HG02973 (cell line): ENCODE measurements at regions not wholly inside any gene's neighbourhood (a gene's known extent, or its start where the extent isn't known, plus 50 kb on each side); places are given as distances from the start of the nearest gene placed in this dataset.
A peak's percentile ranks its signal among the peaks of the same experiment; 100 is the strongest.
"Not testable (repeated sequence)": the region's sequence is repeated elsewhere in the genome, so short reads cannot be mapped to it uniquely, and the experiment has no call there.

Source experiments
- ATAC-seq: cut with Tn5 transposase; IDR thresholded peaks from one replicate; pipeline ENCODE4 v1.9.1; 2021; ENCODE audit warnings: moderate library complexity; ENCODE audit not compliant: unreplicated experiment

DNA sequence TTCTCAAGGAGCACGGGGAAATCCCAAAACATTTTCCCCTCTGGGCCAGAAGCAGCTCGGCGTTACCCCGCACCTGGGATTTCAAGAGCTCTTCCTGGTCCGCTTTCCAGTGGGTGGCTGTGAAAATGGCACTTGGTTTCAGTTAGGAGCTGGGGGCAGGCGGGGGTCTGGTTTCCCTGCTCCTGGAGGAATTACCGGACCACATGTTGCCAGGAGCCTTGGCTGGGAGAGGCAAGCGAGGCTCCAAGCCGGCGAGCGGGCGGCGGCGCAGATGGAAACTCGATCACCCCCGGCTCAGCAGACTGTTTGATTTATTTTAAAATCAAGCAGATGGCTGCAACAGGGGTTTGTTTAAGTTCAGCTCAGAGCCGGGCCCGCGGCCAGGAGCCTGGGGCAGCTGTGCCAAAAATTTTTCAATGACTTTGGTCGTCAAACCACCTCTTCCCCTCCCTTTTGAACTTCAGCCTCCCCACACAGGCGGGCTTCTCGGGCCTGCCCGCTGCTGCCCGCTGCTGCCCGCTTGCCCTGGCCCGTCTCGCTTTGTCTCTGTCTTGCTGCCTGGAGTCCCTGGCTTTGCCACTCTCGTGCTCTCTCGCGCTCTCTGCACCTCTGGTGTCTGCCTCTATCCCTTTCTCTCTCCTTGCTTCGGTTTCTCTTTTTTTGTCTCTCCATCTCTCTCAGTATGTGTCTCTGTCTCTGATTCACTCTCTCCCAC is 108.0 kb upstream of the CIBAR2 start:
- no peak for ATAC-seq

DNA sequence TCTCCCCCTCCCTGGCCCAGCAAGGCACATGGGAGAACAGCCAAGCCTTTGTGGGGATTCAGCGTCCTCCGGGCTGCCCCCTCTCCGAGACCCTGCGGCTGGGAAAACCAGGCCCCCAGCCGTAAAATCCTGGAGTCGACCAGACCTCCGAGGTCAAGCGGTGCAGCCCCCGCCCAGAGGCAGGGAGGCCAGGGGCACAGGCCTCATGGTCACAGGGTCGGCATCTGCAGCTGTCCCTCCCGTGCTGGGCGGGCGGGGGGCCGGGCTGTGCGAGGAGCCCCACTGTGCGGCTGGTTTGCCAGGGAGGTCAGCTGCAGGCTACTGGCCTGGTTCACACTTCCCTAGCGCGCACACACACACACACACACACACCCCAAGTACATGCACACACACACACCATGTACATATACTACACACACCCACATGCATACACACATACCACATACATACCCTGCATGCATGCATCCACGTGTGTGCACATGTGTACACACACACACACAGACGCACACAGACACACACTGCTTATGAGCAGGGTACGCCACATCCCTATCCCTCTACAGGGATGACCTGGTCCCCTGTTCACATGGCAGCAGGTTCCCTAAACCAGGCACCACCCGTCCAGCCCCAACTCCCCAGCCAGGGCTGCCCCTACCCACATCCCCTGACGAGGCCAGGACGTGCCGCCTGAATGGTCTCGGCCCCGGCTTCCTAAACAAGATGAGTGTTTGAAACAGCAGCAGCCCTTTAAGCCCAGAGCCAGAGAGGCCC is 108.9 kb upstream of the CIBAR2 start:
- no peak for ATAC-seq

DNA sequence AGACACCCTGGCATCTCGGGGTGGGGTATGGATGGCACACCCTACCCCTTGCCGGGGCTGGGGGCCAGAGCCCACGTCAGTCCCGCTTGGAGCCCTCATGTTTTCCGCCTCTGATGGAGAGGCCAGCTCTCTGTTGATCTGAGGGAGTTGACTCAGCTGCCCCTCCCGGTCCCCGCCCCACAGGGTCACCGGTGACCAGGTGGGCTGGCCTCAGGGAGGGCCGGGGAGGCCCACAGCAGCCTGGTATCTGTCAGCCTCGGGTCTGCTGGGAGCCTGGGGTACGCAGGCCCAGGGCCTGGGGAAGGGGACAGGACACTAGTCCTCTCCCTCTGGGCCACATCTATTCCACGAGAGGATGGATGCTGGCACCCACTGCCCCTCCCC is 109.5 kb upstream of the CIBAR2 start:
- no peak for ATAC-seq

DNA sequence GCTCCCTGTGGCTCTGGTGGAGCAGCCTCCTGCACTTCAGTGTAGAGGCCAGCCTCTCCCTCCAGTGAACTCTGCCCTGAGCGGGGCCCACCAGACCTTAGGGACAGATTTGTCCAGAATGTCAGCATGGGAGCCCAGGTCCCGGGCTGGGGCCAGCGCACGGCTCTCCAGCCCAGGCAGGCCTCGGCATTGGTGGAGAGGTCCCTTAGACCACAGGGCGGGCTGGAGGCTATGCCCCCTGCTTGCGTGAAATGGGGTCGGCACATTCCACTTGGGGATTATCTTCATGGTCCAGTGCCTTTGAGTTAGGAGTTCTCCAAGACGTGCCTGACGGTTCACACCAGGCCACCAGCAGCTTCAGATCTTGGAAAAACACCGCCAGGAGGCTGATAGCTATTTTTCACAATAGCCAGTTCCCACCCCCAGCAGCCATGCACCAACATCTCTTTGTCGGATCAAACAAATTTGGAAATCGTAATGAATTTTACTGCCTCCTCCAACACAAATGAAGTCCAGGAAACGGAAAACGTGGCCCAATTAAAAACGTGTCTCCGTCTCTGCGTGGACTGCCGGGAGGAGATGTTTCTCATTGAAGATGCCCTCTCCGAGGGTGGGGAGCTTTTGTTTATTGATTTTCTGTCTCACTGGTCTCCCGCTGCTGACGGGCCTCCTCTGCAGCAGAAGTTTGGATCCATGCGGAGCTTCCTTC is 110.0 kb upstream of the CIBAR2 start:
- ATAC-seq, result no peak

DNA sequence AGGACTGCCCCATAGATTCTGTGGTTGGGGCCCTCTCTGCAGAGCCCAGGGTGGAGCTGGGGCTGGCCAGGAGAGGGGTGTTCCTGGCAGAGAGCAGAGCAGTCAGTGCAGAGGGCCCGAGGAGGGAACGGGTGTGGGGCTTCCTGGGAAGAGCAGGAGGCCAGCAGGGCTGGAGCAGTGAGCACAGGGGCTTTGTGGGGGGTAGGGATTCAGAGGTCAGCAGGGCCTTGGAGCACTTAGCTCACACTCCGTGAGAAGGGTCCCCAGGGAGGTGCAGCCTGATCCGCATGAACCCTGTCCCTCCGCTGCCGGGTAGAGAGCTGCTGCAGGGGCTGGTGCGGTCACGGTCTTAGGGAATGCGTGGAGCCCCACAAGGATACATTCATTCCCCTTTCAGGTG is 113.0 kb upstream of the CIBAR2 start:
- no peak for ATAC-seq

DNA sequence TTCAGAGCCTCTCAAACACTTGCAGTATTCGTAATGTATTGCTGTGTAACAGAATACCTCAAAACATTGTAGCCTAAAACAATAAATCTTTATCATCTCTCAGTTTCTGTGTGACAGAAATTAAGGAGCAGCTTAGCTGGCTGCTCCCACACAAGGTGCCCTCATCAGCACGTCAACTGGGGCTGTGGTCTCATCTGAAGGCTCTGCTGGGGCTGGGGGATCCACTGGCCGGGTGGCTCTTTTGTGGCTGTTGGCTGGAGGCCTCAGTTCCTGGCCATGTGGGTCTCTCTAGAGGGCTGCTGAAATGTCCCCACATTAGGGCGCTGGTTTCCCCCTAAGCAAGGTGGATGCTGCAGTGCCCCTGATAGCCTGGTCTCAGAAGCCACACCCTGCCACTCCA is 113.4 kb upstream of the CIBAR2 start:
- no peak for ATAC-seq

DNA sequence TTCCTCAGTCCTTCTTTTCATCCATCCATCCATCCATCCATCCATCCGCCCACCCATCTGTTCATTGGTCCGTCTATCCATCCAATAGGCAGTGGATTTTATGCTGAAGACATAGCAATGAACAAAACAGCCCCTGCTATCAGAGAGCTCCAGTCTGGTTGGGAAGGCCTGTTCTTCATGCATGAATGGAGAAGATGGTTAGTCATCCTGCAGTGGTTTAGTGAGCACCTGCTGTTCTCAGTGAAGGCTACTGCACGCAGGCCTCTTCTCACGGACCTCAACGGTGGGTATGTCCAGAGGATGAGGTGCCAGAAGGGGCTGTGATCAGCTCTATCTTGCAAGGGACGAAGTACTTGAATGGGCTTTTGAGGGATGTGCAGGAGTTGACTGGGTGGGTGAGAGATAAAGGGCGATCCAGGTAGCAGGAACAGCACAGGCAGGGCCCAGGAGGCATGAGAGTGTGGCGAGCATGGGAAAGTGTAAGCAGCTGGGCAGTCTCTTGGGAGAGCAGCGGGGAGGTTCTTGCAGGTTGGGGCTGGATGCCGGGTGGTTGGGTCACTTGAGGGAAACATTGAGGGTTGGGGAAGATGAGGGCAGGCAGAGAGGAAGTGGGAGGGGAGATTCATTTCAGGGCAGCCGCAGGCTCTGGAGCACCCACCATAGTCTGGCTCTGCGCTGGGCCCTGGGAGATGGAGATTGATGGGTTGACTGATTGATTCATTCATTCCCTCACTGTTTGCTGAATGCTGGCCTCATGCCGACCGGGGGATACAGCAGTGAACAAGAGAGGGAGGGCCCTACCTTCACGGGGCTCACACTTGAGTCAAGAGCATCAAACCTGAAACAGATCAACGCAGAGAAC is 115.0 kb upstream of the CIBAR2 start:
- ATAC-seq, result peak; percentile 69

DNA sequence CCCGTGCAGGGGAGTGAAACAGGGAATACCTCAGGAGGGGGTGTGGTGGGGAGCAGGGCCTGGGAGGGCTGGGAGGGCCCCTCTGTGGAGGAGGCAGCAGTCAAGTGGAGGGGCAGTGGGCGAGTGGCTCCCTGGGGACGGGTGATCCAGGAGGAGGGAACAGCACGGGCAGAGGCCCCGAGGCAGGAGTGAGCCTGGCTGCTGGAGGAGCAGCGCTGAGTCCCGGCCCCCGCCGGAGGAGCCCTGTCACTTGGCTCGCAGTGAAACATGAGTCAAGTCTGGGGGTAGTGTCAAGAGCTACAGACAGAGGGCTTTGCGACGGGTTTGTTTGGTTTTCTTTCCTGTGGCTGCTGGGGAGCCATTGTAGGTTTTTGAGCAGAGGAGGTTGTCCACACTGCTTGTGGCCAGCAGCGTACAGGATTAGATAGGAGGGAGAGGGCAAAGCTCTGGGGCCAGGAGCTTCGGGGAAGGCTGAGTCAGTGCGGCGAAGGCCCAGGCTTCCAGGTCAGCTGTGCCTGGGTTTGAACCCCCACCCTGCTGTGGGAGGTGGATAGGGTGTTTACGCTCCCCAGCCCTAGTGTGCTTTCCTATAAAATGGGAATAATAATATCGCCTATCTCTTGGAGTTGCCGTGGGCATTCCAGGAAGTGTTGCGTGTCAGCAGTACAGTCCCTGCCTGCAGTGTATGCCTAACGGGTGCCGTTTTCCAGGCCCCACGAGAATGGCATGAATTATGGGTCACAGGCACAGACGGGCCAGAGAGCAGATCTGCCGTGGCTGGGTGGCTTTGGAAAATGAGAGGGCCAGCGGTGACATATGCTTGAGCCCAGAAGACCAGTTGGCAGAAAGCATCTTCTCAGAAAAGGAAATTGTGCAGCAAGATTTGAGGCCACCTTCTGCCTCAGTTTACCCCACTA is 115.9 kb upstream of the CIBAR2 start:
- no peak for ATAC-seq

DNA sequence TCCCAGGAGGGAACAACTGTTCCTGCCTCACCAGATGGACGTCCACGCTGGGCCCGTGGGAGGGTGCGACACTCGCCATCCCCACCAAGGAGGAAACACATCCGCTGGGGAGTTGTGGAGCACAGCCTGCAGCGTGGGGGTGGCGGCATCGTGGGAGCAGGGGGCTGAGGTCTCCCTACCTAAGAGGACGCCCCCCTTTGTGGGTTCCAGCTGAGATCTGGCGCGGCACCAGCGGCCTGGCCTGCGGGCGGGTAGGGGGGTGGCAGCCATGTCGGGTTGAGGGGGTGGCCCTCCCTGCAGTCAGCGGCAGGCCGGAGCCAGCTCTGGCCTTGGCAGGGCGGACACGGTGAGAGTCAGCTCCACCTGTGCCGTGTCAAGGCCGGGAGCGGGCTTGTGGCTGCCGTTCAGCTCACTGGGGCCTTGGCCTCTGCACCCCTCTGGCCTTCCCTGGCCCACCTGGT is 116.7 kb upstream of the CIBAR2 start:
- ATAC-seq, result no peak

DNA sequence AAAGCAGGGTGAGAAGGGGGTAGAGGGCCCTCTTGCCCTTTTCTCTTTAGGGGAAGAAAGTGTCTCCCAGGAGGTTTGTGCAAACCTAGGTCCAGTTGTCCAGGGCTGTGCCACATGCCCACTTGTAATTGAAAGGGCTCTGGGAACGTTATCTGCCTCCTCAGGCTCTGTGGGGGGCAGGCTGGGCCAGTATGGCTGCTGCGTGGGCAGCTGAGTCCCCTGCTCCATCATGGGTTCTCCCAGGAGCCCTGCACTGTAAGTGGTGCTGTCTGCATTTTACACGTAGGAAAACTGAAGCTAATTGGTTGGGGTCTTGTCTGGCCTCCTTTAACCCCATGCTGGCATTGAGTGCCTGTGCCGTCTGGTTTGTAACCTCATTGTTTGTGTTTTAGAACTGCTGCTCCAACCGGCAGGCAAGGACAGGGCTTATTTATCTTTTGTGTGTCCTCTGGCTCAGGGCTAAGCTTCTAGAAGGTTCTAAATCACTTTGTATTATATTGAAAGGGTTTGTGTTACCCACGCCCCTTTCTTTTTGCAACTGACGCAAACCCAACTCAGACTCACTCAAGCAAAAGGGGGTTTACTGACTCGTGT is 117.7 kb upstream of the CIBAR2 start:
- ATAC-seq, result no peak

DNA sequence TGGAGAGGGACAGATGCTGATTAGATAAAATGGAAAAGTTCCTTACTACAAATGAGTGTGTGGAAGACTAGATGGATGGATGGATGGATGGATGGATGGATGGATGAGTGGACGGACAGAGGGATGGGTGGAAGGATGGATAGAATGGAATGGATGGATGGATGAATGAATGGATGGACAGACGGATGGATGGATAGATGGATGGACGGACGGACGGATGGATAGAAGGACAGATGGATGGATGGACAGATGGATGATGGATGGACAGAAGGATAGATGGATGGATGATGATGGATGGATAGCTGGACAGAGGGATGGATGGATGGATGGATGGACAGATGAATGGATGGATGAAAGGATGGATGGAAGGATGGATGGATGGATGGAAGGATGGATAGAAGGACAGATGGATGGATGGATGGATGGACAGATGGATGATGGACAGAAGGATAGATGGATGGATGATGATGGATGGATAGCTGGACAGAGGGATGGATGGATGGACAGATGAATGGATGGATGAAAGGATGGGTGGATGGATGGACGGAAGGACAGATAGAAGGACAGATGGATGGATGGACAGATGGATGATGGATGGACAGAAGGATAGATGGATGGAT is 118.6 kb upstream of the CIBAR2 start:
- ATAC-seq, result not testable (repeated sequence)

DNA sequence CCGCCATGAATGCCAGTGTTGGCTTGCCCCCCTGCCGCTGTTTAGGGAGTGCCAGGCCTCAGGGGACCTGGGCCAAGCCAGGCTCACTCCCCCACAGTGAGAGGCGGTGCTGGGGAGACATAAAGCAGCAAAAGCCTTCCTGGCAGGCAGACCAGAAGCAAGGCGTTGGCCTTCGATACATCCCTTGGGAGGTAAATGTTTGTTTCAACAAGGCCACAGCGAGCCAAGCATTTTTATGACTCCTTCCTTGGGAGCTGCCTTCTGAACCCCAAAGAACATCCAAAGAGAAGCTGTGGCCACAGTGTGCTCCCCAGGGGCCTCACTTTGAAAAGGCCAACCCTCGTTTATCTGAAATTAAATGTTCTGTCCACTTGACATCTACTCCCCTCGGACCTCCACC is 119.7 kb upstream of the CIBAR2 start:
- ATAC-seq, result no peak

DNA sequence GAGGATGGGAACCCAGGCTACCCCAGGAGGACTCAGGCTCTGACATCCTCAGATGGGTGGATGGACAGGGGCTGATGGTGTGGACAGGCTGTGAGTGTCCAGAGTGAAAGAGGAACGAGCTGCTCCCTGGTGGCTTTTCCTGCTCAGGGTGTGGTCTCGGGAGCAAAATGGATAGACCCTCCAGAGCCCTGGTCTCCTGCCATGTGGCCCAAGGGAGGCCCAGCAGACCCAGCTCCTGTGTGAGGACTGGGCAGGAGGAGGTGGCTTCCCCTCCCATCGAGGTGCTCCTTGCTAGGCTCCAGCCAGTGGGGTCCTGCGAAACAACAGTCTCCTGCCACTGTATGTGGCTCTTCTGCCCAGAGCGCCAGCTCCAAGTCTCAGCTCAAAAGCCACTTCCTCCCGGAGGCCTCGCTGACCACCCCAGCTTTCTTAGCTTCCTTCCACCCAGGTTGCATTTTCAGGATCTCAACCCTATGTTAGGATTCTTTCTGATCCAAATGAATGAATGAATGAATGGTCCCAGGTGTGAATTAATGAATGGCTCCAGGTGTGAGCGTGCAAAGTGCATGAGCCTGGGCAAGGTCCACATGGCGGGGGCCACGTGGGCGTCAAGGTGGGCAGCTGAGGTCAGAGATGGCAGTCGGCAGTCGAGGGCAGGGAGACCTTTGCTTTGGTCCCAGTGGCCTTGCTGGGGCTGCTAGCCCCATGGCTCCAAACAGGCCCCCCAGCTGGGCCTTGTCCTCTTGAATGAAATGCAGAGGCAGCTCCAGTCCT is 120.3 kb upstream of the CIBAR2 start:
- no peak for ATAC-seq

DNA sequence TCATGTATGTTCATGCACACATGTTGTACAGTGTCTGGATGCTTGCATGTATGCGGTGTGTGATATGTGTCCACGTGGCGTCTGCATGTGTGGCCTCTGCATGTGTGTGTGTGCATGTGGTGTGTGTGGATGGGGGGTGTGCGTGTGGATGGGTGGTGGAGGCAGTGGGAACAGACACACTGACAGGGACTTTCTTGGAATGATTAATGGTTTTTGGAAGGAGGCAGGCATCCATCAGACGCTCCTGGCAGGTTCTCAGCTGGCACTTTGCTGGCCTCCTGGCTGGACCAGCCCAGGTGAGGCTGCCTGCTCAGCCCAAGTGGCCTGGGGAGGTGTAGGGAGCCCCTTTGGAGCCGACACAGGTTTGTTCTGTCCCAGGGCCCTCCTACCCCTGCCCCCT is 121.2 kb upstream of the CIBAR2 start:
- ATAC-seq, result no peak

DNA sequence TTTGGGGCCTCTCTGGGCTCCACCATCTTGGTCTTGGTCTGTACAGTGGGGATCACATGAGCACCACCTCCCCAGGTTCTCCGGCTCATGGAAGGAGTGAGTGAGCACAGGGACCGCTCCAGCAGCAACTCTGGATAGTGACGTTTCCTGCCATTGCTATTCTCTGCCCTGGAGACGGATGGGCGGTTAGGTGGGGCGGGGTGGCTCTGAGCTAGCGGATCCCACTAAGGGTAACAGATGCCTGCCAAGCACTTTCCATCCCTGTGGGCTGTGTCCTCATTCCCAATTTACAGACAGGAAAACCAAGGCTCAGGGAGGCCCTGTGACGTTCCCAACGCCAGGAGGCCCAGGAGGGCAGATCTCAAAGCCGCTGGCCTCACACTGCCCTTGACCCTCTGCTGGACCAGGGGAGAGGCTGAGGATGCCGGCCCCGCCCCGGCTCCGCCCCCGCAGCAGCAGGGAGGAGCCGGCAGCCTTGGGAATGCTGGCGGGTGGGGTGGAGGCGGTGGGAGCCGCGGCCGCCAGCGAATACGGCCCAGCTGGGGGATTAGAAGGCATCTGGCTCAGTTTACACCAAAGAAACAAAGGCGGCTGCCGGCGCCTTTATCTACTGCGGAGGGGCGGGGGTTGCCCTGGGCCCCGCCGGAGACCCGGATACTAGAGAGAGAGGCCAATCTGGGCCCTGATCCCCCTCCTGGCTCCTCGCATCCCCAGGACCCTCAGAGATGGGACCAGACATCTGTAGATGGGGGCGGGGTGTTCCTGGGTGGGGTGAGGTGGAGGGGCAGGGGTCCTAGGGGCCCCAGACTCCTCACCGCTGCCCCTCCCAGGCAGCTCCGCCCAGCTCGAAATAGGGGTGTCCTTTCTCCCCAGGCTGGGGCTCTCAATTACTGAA is 122.3 kb upstream of the CIBAR2 start:
- ATAC-seq, result no peak

DNA sequence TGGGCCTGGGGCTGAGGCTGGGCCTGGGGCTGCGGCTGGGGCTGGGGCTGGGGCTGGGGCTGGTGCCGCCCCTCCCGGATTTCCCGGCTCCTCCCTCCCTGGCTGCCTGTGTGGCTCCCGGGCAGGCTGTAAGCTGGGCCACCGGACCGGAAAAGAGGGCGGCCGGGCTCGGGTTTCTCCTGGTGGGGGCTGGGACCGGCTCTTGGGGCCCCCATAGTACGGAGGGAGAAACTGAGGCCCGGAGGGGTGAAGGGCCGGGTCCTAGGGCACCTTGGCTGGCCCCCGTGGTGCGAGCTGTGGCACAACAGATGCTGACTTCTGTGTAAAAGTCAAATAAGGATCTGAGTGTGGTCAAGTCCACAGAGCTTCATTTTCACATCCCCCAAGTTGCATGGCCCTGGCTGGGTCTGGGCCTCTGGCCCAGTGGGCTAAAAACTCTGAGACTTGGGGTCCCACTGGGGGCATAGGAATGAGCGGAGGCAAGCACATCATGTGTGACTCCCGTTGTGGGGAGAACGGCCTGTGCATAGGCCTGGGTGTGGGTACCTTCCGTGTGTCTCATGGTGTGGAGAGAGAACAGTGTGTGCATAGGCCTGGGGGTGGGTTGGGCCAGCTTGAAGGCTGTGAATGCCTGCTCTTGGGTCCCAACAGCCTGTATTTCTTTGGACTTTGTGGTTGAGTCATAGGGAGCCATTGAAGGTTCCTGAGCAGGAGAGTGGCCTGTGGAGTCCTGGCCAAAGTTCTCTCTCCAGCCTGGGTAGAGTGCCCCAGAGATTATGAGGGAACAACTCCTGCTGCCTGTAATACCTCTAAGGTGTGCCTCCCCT is 123.9 kb upstream of the CIBAR2 start:
- no peak for ATAC-seq

DNA sequence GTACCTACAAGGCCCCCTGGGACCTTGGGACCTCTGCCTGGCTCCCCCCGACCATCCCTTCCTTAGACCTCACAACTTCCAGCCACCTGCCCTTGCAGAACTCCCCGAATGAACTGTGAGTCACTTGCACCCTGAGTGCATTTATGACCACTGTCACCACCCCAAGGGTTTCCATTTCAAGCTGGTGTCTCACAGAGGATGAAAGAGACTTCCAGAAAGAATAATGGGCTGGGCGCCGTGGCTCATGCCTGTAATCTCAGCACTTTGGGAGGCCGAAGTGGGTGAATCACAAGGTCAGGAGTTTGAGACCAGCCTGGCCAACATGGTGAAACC is 124.5 kb upstream of the CIBAR2 start:
- ATAC-seq, result no peak
